NCI-H460 (cell line): ENCODE measurements at regions not wholly inside any gene's neighbourhood (a gene's known extent, or its start where the extent isn't known, plus 50 kb on each side); places are given as distances from the start of the nearest gene placed in this dataset.
"Not testable (repeated sequence)": the region's sequence is repeated elsewhere in the genome, so short reads cannot be mapped to it uniquely, and the experiment has no call there.

Experiments used
- DNase-seq: peaks from one replicate; pipeline ENCODE4 v3.0.0-alpha.2; 2016; ENCODE audit warnings: low read depth; ENCODE audit errors: extremely low read depth

DNA sequence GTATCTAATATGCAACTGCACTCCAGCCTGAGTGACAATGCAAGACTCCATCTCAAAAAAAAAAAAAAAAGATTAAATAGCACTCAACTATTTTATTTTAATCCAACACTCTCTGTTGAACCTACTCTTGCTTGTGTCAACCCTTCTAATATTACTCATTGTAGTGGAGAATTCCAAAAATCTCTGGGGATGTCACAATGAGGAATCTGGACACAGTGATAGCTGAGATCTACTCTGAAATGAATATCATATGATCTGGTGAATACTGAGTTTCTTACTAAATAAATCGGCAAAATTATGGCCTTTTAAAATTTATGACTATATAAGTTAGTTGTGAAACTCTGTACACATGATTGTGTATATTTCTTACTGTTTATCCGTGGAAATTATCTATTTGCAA, 418.2 kb downstream of the BCAT1 start:
- no peak for DNase-seq

GRCh38 chr12:24527102-24527501, 421.8 kb downstream of the BCAT1 start:
- DNase-seq: no peak

DNA sequence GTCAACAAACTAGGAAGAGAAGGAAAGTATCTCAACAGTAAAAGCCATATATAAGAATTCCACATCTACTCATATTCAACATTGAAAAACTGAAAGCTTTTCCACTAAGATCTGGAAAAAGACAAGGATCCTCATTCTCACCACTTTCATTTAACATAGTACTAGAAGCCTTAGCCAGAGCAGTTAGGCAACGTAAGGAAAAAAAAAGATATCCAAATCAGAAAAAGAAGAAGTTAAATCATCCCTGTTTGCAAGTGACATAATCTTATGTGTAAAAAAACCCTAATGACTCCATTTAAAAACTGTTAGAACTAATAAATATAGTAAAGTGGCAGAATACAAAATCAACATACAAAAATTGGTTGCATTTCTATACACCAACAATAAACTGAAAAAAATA, 426.2 kb downstream of the BCAT1 start:
- DNase-seq: no peak

- DNase-seq: no peak
Measured at GRCh38 chr12:24519759-24520158, 429.1 kb downstream of the BCAT1 start.

- no peak for DNase-seq
Measured at GRCh38 chr12:24517000-24517399, 431.9 kb downstream of the BCAT1 start.

- DNase-seq: no peak
Measured at GRCh38 chr12:24510581-24511125, 438.2 kb downstream of the BCAT1 start.

- DNase-seq: no peak
Measured at GRCh38 chr12:24507827-24508226, 441.1 kb downstream of the BCAT1 start.

DNA sequence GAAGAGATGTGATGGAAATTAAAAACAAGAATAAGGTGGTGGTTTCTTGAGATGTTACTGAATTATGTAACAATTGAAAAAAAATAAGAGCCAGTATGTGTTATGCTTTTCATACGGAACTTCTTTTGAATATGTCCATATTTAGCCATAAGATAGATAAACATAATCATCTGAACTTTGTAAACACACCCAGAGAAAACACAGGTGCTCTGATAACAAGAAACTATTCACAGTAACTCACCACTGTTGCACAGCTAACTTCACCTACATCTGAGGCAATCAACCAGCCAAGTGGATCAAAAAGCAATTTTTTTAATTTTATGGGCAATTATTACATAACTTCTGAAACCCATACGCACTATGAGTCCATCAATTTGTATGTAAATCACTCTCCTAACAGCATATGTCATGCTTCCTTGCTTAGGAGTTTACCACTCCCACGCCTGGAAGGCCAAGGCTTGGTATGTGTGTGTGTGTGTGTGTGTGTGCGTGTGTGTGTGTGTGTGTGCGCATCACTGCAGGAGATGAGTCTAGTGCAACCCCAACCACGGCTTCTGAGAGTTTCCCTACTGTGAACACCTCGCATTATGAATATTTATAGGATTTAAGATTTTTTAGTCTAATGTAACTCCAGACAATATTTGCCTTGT, 443.4 kb downstream of the BCAT1 start:
- DNase-seq: no peak

GRCh38 chr12:24503477-24503876, 445.4 kb downstream of the BCAT1 start:
- DNase-seq: not testable (repeated sequence)

GRCh38 chr12:24500831-24501230, 448.1 kb downstream of the BCAT1 start:
- no peak for DNase-seq

- no peak for DNase-seq
Measured at GRCh38 chr12:24500421-24500820, 448.5 kb downstream of the BCAT1 start.

- DNase-seq: peak; percentile 5
Measured at GRCh38 chr12:24499151-24500146, 449.5 kb downstream of the BCAT1 start.

- DNase-seq: no peak
Measured at GRCh38 chr12:24496755-24497154, 452.1 kb downstream of the BCAT1 start.

DNA sequence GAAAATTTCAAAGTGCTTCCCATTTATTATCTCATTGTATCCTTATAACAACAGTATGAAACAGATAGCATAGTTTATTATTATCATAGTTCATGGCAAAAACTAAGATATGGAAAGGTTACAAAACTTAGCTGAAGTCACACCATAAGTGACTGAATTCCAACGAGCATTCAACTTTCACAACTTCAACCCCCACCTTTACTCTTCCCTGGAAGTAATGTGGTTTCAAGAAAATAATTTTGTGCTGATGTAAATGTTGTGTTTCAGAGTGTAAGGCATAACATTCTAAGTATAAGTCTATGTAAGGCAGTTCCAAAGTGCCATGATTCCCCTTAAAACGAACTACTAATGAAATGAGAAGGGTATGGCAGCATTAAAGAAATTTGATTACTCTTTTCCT, 454.5 kb downstream of the BCAT1 start:
- DNase-seq: no peak

GRCh38 chr12:24491968-24492367, 456.9 kb downstream of the BCAT1 start:
- DNase-seq: no peak

DNA sequence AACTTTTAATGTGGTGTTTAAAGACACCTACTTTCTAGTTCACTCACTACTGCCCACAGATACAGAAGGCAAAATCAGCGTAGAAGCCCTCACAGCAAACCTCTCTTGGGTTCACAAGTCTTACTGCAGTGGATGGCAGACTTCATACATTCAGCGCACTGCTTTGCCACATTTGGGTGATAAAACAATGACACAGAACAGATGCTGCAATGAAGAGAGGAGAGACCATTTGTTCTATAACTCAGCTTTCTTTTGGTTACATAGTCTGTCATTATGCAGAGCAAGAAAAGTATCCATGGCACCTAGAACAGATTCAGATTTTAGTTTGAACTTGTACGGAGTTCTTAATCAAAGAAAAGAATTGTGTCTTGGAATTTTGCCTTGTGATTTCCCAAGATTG, 459.0 kb downstream of the BCAT1 start:
- DNase-seq: no peak

- DNase-seq: no peak
Measured at GRCh38 chr12:24488906-24489619, 459.8 kb downstream of the BCAT1 start.

GRCh38 chr12:24488091-24488596, 460.8 kb downstream of the BCAT1 start:
- no peak for DNase-seq

GRCh38 chr12:24487606-24488005, 461.3 kb downstream of the BCAT1 start:
- no peak for DNase-seq

- no peak for DNase-seq
Measured at GRCh38 chr12:24483732-24484131, 465.2 kb downstream of the BCAT1 start.
